ENCODE measurements at regions not wholly inside any gene's neighbourhood (a gene's known extent, or its start where the extent isn't known, plus 50 kb on each side); places are given as distances from the start of the nearest gene placed in this dataset.
"Not testable (repeated sequence)": the region's sequence is repeated elsewhere in the genome, so short reads cannot be mapped to it uniquely, and the experiment has no call there.

DNA sequence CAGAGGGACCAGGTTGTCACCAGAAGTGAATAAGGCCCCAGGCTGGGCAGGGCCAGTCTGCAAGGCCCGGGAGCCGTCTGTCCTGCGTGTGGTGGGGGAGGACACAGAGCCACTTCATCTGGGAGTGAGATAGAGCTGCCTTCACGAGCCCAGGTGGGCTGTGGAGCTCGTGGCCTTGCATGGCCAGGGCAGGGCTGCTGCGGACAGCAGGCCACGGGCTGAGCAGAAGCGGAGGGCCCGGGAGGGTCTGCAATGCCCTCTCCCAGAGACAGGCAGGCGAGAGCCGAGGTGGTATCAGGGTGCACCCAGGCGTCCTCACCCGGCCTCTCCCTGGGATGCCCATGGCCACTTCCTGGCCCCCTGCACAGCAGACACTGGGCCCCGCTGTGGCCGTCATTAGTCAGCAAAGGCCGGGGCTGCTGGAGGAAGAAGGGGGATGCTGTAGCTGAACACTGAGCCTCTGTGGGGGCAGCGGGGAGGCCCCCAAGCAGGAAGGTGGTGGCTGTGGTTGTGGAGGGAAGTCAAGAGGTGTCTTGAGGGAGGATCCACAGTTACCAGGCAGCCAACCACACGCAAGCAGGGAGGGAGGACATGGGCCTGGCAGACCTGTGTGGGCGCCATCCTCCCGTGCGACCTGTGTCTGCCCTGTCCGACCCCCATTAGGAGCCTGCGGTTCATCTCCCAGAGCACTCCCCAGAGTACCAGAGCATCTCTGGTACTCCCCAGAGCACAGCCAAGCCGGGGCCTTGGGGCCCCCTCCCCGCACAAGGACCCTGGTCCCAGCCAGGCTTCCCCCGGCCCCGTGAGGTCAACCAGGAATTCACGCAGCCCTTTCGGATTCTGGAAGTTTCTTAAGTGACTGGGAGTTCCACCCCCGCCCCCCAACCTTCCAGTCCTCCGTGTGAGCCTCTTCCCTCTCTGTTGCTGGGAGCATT lies 1109.5 kb downstream of the BRD1 start:
- DNase-seq, result no peak

DNA sequence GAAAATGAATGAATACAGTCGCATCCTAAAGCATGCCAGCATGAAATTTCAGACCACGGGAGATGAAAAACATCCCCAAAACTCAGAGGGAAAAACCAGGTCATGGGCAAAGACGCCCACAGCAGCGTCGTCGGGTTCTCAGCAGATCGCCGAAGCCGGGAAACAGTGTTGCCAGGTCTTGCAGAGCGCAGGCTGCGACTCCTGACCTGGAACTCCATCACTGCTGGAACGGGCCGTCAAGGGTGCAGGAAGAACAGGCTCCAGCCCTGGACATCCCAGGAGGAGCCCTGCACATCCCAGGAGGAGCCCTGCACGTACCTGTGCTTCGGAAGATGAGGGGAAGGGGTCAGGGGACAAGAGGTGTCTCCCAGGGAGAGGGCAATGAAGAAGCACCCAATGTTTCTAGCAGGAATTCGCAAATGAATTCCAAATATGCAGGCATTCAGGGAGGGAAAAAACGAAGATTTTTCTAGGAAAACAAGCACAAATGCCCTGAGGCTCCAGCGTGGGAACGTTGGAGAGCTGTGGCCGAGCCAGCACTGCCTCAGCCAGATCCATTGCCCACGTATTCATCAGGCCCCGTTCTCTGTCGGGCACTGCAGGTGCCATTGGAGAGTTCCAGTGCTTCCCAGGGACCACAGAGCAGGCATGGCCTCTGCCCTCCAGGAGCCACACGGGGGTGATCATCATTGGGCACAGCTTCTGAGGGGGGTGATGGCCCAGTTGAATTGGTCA lies 1110.4 kb downstream of the BRD1 start:
- DNase-seq, result no peak

DNA sequence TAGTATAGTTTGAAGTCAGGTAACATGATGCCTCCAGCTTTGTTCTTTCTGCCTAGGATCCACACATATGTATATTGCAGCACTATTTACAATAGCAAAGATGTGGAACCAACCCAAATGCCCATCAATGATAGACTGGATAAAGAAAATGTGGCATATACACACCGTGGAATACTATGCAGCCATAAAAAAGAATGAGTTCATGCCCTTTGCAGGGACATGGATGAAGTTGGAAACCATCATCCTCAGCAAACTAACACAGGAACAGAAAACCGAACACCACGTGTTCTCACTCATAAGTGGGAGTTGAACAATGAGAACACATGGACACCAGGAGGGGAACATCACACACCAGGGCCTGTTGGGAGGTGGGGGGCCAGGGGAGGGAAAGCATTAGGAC lies 1111.5 kb downstream of the BRD1 start:
- DNase-seq, result not testable (repeated sequence)

DNA sequence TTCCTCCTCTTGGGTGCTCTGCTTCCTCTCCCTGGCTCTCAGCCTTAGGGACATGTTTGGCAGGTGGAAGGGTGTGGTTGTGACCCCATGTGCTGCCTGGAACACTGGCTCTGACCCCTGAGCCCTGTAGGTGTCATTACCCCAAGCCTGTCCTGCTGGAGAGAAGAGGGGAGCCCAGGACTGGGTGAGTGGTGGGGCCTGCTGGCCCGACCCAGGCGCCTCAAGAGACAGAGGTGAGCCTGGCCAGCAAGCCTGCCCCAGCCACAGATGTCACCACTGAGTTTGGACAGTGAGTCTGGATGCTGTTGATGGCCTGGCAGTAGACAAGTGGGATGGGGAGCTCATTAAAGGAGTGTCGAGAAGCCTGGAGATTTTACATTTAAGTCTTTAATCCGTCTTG lies 1112.2 kb downstream of the BRD1 start:
- DNase-seq, result no peak

DNA sequence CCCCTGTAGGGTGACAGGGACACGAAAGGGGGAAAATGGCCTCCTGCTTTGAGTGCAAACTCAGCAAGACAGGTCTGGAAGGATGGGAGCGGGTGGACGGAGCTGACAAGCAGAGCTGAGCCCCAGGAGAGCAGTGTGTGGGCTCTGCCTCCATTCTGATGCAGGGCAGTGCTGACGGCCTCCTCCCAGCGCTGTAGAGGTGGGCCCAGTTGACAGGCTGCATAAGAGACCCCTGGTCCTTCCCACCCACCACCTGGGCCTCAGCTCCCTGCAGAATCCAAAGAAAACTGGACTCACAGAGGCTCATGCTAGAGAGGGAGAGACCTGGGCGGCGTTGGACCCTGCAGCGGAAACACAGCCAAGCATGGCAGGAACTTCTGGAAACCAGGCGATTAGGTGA lies 1113.4 kb downstream of the BRD1 start:
- no peak for DNase-seq

DNA sequence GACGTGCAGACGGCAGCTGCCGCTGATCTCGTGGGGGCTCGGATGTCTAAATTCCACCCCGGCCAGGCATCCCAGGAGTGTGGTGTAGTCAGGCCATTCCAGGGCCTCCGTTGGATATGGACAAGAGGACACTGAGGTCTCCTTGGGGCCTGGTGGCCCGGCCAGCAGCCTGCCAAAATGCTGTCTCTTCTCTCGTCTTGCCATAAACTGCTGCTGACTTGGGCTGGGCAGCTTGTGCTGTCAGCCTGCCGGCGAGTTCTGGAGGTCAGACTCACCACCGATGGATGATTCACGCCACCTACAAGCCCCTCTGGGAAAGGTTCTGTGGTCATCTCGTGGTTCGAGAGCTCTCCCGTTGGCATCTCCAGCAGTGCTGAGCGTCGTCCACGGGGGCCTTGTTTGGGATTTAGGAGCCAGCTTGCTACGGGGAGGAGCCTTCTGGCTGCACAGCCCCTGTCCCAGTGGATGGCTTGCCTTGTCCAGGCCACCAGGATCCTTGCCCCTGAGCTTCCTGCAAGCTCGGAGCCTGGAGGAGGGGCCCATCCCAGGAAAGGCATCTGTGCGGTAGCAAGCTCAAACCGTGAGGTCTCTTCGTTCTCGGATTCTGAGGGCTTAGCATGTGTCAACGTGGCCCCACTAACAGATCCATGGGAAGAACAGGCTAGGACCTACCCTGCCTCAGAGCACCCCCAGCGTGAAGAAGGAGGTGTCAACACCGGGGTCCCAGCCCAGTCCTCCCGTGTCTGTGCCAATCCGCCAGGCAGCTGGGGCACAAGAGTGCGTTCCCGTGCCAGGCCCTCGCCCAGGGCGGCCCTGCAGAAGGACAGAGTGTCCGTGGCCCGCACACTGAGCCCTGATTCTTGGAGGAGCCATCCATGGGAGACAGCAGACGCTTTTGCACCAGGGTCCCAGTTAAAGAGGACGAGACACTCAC lies 1114.1 kb downstream of the BRD1 start:
- DNase-seq, result no peak

DNA sequence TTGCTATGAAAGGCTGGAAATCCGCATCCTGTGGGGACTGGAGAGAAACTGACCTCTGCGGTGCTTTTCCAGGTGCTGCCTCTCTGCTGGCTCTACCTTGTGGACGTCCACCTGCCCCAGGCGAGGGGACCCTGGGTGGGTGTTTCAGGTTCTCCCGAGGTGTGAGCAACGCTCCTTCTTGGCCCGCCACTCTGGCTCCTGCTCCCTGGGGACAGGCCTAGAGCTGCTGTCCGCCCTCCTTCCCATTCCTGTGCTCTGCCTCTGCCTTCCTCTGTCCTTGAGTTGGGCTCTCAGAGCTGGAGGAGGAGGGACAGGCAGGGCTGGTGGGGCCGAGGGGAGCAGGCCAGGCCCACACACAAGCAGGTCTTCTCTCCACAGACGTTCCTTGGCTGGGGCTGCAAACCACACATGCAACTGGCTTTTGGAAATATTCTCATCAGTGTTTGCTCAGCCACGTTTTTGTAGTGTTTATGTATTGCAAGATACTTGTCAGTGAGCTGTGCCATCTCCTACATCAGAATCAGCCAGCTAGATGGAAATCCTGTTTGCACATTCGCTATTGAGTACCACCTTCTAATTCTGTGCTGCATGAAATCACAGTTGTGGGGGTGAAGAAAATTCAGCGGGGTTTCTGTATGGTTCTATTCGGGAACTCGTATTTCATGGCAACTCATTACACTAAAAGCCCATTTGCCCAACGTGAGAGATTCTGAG lies 1115.0 kb downstream of the BRD1 start:
- no peak for DNase-seq

DNA sequence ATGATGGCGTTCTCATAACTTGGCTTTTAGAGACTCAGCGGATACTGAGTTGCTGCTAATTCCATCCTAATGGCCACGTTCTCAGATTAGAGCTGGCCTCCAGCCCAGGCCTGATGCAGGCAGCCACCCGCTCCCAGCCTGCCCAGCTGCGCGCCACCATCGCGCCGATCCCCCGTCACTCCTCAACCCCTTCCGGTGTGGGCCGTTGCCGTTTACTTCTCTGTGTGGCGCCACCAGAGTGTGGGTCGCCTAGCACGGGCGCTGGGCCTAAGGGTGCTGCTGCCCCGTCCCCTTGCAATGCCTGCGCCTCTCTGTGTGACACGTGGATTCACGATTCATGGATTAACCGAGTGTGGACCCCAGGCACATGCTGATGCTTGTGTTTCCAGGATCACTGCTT lies 1116.0 kb downstream of the BRD1 start:
- no peak for DNase-seq

DNA sequence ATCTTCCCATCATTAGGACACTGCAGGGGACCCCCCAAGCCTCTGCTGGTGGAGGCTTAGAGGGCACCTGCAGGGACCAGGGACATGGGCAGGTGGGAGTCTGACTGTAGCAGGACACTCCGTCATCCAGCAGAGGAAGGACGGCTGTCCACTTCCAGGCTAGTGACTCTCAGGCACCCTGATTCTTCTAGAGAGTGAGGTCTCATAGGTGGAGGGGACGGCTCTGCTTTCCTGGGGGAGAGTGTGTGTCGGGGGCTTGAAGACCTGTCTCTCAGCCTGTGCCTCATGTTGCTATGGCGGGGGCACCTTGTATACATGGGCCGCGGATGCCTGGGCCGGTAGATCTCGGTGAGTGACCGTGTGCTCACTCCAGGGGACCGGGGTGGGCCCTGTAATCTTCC lies 1116.6 kb downstream of the BRD1 start:
- no peak for DNase-seq

DNA sequence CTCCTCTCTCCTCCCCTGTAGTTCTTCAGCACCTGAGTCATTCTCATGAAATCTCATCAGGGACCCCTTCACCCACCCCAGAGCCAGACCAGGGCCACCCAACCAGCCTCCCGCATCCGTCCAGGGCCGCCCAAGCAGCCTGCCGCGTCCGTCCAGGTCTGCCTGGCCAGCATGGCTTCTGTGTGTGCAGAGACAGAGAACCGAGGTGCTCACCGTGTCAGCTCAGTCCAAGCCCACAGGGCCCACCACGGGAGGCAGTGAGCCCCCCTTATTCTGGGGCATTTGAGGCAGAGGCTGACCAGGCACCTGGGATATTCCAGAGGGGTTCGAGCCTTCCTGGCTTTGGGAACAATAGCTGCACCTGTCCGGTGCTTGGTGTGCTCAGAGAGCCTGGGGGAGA lies 1117.3 kb downstream of the BRD1 start:
- DNase-seq, result no peak

DNA sequence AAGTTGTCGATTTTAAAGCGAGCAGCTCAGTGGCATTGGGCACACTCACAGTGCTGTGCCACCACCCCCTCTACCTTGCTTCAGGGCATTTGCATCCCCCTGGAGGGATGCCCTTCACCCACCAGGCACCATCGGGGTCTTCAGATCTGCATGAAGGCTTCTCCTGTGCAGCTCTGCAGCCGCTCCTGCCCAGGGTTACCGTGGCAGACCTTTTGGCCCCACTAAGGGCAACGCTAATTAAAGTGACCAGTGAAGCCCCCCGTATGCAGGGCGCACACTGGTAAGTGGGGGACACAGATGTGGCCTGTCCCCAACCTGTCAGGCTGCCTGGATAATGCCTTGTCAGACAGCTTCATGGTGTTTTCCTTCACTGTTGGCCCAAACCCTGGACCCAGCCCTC lies 1117.7 kb downstream of the BRD1 start:
- no peak for DNase-seq

DNA sequence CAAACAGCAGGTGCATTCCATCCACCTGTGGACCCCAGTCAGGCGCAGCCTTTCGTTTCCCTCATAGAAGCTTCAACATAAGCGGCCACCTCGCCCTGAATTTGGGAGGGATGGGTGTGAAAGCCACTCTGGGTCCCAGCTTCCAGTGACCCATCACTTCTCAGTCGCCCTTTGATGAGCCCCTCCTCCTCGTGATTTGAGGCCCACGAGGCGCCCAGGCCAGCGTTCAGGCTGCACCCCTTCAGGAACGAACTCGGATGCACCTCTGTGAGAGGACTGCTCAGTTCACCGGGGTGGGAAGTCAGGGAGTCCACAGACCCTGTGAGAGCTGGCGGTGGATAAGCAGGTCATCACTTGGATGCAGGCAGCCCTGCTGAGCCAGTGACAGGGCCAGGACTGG lies 1118.2 kb downstream of the BRD1 start:
- DNase-seq, result no peak

DNA sequence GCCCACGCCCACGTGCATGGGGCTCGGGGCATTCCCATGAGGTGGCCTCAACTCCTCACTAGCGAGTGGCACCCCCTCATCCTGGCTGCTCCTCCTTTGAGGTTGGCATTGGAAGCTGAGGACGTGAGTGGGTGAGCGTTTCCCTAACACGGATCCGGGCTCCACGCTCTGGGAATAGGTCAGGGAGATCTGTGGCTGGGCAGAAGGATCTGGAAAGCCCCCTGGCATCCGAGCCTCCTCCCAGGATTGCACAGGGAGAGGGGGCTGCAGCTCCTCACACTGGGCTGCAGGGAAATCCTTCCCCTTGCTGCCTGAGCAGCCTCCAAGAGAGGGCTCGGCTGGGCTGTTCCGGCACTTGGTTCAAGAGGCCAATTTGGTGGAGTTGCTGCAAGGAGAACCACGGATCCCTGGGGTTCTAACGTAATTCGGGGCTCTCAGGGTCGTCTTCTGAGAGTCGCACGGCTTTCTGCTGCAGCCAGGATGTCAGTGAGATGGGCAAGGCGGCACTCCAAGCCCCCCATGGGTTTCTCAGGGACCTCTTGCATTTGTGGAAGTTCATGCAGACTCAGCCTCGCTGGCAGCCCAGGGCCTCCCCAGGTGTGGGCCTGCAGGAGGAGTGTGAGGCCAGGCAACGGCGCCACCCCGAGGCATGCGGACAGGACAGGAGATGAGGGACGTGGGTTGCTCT lies 1119.0 kb downstream of the BRD1 start:
- no peak for DNase-seq

DNA sequence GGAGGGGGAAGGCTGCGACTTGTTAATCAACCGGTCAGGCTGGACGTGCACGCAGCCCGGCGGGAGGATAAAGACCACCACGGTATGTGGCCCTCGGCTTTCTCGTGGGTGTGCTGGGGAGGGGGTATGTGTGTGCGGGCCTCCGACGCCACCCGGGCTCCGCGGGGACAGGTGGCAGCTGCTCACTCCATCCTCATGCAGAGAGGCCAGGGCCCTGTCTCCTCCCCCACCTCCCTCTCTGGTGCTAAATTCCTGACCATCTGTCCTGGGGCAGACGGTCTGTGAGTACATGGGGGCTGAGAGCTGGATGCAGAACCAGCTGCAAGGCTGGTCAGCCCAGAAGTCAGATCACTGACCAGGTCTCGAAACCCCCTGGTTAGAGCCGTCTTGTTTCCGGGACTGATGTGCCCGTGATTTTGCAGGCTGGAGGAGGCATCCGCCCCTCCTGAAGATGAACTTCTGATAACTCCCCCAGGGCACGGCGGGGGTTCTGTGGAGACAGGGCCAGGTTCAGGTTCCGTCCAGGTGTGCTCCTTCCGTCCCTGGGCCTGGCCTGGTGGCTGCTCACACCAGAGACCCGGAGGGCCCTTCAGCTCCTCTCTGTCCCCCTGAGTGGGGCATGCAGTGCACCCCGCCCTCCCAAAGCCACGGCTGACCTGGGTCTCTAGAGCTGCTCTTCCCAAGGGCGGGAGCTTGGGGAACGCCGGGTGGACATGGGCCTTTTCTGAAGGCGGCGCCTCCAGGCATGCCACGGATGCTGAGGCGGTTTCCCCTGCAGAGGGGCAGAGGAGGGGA lies 1119.7 kb downstream of the BRD1 start:
- no peak for DNase-seq

DNA sequence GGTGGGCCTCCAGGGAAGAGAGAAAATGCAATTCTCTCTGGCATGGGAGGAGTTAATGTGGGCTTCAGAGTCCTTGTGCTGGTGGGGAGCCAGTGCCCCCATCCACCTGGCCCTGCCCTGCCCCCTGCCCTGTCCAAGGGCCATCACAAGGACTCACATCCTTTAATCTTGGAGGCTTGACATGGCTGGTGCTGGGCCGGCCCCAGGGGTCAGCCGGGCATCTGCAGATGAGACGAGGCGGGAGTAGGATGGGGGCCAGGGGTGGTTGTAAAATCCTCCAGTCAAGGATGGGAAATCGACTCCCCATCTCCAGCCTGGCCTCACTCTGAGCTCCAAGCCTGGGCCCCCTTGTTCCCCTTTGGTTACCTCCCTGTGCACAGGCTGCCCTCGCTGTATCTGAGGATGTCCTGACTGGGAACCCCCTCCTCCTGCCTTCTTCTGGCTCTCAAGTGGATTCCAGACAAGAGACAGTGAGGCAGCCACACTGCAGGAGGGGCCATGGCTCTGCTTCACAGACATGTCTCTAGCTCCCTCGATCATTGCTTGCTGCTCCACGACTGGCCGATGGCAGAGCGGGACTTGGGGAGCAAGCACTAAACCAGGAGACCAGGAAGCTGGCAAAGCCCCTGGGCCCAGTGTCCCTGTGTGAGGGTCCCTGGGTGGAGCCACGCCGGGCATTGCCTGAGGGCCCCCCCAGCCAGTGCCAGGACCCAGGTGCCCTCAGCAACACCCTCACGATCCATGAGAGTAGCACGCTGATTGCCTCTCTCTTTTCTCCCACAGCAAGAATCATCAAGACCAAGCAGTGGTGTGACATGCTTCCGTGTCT lies 1120.5 kb downstream of the BRD1 start:
- DNase-seq, result no peak

DNA sequence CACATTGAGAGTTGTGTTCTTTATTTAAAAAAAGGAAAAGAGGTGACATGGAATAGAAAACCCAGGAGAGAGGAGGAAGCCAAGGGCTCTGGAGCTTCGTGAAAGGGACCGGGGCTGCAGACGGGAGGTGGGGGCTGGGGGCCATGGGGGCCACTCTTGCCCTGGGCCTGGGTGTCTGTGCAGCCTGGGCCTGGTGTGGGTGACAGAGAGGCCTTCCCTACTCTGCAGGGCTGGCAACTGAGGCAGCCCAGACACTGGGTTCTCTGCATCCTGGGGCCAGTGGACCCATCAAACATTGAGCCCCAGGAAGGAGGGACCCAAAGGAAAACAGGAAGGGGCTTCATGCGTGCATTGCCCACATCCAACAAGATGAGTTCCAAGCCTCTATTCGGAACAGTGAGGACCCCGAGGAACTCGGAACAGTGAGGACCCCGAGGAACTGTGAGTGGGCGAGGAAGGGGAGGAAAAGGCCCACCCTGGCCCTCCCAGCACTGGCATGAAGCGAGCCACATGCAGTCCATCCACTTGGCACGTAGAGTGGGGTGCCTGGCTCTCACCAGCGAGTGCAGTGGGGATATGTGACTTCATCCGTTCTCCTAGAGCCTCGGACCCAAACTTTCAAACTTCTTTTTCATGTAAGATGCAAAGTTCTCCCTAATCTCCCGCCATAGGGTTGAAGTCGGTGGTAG lies 1121.6 kb downstream of the BRD1 start:
- no peak for DNase-seq

DNA sequence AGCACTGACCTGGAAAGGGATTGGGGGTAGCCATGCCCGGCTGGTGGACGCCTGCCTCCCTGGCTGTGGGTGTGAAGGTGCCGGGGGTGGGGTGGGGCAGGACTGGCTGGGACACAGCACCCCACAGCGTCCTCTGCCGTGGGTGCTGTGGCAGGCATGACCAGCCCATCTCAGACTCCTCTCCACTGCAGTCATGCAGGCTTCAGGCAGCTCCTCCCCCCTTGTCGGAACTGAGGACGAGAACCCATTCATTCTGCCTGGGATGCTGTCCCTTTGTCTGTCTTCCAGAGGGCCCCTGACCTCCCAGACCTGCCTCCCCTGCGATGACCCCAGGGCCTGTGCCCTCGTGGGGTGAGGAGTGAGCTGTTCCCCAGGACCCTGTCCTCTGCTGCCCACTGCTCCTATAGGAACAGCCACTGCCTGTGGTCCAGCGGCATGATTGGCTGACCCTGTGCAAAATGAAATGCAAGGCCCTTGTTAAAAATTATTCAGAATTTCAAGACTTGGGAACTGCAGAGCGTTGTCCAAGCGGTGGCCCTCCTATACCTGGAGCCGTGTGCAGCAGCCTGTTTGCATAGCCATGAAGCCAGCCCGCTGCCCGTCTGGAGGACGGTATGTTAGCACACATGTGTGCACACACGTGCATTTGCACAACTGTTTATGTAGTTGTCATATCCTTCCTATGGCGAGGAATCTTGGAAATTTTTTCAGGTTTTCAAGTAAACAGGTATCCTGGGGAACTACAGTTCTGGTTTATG lies 1122.3 kb downstream of the BRD1 start:
- no peak for DNase-seq

DNA sequence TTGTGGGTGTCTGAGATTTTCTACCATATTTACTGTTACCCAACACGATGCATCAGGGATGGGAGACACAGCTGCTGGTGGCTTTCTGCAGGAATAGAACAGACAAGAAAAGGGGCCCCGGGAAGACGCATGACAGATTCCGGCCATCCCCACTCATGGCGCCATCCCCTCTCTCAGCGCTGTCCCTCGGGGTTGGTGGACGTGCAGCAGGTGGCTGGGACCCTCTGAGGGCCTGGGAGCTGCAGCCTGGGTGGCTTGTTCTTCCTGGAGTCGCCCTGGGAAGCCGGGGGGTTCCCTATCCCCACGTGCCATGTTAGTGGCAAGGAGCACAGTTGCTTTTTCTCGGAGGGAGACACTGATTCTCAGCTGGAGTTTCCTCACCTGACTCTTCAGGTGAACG lies 1123.3 kb downstream of the BRD1 start:
- no peak for DNase-seq

Measured in NCI-H1930 (cell line).